RCC 7860 (cell line): ENCODE measurements at regions not wholly inside any gene's neighbourhood (a gene's known extent, or its start where the extent isn't known, plus 50 kb on each side); places are given as distances from the start of the nearest gene placed in this dataset.
A peak's percentile ranks its signal among the peaks of the same experiment; 100 is the strongest.

Source experiments
- DNase-seq: peaks from one replicate; pipeline ENCODE4 v3.0.0-alpha.2; 2015; ENCODE audit warnings: low spot score
- FAIRE-seq: peaks from 2 replicates; lab custom pipeline; 2012; peaks lifted over from hg19 to GRCh38; lab: Jason Lieb, UNC

GRCh38 chr20:57073402-57073801 is 193.0 kb downstream of the BMP7 start:
- FAIRE-seq, result no peak

DNA sequence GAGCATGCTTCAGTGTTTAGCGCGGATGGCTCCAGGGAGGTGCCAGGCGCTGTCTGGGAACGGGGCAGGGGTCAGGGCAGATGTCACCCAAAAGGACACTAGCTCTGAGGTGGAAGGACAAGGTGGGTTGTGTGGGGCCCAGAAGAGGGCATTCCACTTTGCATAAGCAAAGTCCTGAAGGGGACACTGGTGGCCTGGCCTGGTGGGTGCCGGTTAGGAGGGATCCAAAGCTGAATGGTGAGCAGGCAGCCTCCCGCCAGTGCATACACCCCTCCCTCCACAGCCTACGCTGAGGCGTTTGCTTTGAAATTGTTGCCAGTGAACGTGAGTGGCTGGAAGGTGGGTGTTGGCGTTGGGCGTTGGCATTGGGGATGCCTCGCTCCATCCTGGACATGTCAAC is 192.1 kb downstream of the BMP7 start:
- FAIRE-seq (no peak), DNase-seq (no peak)

More at GRCh38 chr20:57073402-57073801, 193.0 kb downstream of the BMP7 start:
- no peak for DNase-seq

DNA sequence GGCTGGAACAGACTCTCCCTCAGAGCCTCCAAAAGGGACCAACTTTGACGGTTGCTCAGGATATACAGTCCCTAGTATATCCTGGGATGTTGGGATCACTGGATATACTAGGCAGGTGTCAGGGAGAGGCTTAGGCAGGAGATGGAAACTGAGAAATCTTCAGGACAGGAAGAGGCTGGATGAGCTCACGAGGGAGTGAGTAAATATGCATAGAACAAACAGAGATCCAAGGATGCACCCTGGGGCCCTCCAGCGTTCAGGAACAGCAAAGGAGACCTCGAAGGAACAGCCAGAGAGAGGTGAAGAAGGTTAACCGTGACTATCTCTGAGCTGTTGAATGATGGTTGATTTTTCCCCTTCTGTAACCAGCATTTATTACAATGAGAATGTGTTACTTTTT is 191.3 kb downstream of the BMP7 start:
- FAIRE-seq (no peak), DNase-seq (no peak)

GRCh38 chr20:57075603-57076002 is 190.8 kb downstream of the BMP7 start:
- DNase-seq (no peak), FAIRE-seq (no peak)

DNA sequence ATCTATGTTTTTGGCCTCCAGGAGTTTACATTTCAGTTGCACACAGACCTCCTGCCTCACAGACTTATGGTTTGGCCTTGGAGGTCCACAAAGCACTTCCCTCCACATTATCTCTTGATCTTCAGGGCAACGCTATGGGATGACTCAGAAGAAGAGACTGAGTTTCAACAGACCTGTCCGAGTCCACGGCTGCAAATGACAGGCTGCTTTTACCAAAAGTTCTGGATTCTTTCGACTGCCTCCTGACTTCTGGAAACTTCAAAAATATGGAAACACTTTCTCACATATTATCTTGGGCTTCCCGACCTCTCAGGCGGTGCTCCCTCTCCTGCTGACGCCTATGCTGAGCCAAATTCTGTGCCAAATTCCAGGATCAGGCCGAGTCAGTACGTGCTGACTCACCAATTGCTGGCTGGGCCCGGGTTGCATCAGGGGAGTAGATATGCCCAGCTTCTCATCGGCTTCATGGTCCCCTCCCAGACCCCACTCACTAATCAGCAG is 190.2 kb downstream of the BMP7 start:
- FAIRE-seq (no peak), DNase-seq (peak; percentile 66)

DNA sequence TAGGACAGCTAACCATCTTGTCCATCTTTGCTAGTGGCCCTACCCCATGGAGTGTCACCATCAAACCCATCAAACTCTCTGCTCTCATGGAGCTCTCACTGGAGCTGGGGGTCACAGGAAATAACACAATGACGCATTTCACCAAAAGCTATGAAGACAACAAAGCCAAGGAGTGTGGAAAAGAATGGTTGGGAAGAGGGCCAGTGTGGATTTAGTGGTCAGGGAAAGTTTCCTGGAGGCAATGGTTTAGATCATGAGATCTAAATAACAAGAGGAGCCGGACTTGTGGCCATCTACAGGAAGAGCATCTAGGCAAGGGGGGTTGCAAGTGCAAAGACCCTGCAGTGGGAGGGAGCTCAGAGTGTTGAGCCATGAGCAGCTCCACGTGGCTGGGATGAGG is 189.5 kb downstream of the BMP7 start:
- FAIRE-seq, result no peak
- DNase-seq, result no peak

DNA sequence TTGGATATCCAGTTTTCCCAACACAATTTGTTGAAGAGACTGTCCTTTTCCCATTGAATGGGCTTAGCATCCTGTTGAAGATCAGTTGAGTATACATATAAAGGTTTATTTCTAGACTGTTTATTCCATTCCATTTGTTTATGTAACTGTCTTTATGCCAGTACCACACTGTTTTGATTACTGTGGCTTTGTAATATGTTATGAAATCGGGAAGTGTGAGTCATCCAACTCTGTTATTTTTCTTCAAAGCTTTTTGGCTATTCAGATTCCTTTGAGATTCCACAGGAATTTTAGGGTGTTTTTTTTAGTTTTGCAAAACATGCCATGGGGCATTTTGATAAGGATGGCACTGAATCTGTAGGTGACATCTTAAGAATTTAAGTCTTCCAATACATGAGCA is 188.3 kb downstream of the BMP7 start:
- DNase-seq (no peak), FAIRE-seq (no peak)

- no peak for DNase-seq
- no peak for FAIRE-seq
Measured at GRCh38 chr20:57079031-57080005, 187.1 kb downstream of the BMP7 start.

GRCh38 chr20:57080796-57081195 is 185.6 kb downstream of the BMP7 start:
- FAIRE-seq (no peak), DNase-seq (peak; percentile 20)

DNA sequence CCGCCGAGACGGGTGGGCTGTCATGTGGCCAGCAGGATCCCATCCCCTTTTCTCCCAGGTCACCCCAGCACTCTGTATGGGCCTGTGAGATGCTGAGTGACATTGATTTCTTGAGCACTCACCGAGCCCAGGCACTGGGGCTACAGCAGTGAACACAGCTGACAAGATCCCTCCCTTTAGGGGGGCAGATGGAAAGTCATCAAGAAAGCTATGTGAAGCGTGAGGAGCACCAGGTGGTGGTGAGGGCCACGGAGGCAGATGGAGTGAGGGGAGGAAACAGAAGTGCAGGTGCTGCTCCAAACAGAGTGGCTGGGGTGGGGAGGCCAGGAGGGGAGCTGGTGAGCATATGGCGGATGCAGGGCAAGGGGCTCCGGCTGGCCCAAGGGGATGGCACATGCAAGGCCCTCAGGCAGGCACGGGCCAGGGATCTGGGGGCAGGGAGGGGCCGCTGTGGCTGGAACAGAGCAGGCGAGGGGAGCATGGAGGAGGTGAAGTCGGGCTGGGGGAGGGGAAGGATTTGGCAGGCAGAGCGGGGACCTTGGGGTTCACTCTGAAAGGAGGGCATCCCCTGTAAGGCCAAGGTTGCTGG is 184.0 kb downstream of the BMP7 start:
- no peak for DNase-seq
- no peak for FAIRE-seq

GRCh38 chr20:57083072-57083471 is 183.4 kb downstream of the BMP7 start:
- FAIRE-seq (no peak), DNase-seq (no peak)

GRCh38 chr20:57086066-57086465 is 180.4 kb downstream of the BMP7 start:
- no peak for DNase-seq
- no peak for FAIRE-seq

DNA sequence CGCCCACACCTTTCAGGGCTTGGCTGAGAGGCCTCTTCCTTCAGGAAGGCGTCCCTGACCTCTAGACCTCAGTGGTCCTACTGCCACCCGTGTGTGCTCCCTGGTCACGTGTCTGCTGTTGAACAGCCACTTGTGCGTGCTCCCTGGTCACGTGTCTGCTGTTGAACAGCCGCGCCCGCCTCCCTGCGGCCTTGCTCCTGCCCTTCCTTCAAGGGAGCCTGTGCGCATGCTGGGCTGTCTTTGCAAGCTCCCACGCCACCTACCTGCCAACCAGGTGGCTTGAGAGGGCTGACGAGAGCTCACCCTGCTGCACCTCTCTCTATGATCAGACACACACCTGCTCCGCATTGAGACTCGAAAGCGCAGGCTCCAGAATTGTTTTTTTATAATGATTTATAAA is 179.3 kb downstream of the BMP7 start:
- FAIRE-seq (no peak), DNase-seq (no peak)

DNA sequence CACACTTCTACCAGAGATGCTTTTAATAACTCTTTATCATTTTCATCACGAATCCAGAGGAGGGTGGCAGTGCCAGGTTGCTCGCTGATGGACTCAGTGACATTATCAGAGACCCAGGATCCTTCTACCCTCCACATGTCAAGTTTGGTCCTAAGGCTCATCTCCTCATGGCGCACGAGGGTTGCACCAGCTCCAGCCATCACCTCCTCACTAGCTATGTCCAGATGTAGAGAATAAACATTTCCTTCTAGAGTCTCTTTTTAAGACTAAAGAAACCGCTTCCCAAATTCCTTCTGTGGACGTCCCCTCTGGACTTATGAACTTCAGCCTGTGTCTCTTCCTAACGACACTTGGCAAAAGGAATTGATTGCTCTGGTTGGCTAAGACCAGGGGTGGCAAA is 178.7 kb downstream of the BMP7 start:
- no peak for FAIRE-seq
- no peak for DNase-seq

GRCh38 chr20:57088436-57088835 is 178.0 kb downstream of the BMP7 start:
- FAIRE-seq, result no peak

DNA sequence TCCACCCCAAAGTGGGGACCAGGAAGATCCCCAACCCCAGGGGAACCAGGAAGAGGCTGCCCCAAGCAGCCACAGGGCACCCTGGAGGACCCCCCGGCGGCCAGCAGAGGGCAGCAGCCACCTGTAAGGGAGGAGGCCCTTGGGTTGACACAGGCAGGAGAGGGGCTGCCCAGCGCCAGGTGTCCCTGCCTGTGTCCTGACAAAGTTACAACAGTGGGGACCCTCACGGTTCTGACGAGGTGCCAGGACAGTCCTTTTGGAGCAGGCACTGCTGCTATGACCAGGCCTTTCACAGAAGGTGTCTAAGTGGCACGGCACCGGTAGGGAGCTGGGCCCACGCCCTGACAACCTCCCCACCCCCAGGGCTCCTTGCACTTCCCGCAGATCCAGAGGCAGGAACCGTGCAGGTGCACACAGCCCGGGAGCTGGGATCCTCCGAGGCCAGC is 176.7 kb downstream of the BMP7 start:
- DNase-seq (peak; percentile 18), FAIRE-seq (no peak)

More at GRCh38 chr20:57088436-57088835, 178.0 kb downstream of the BMP7 start:
- DNase-seq, result no peak

GRCh38 chr20:57090590-57091560 is 175.6 kb downstream of the BMP7 start:
- DNase-seq (no peak), FAIRE-seq (no peak)

DNA sequence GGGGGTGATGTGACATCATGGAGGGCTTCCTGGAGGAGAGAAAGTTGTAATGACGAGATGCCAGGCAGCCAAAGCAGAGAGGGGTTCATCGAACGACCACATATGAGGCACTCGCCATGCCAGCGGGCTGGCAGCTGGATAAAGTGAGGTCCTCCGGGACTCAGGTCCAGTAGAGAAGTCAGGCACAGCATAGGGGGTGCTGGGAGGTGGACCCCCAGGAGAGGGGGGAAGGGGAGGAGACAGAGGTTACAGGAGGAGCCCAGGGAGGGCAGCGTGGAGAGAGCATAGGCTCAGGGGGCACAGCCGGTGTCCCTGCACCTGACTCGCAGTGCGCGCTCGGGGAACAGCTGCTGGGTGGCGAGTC is 174.7 kb downstream of the BMP7 start:
- DNase-seq (no peak), FAIRE-seq (no peak)

GRCh38 chr20:57092112-57092899 is 174.1 kb downstream of the BMP7 start:
- peak; percentile 41 for DNase-seq
- FAIRE-seq, result no peak

DNA sequence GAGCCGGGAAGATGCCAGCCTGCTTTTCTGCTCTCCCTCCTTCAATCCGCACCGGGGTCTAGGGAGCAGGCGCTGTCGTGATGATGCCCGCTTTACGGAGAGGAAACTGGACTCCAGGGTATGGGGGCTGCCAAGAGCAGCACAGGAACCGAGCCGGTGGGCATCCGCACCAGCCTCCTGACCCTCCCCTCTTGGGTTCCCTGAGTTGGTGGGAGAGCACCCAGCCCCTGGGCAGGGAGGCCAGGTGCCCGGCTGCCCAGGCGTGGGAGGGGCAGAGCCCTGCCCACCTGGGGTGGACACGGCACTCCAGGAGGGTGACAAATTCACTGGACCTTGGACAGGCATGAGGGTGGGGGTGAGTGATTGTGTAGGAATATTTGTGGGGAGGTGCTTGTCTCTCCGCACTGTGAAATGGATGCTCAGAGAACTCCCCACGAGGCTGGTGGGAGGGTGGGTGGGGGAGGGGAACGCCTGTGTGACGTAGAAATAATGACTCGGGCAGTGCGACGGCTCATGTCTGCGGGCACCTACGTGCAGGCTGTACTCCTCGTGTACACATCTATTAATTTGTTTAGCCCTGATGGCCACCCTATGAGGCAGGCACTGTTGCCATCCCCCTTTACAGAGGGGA is 173.4 kb downstream of the BMP7 start:
- DNase-seq (no peak), FAIRE-seq (no peak)
